Trophoblast cell (in vitro differentiated cells and primary cell): ENCODE measurements at regions not wholly inside any gene's neighbourhood (a gene's known extent, or its start where the extent isn't known, plus 50 kb on each side); places are given as distances from the start of the nearest gene placed in this dataset.

Source experiments
- DNase-seq, 2 donors: peaks; one replicate each; pipeline ENCODE4 v3.0.0-alpha.2; 2016
- H2AFZ ChIP-seq: 2 replicates; pipeline ENCODE4 v1.6.1; 2013; ENCODE audit warnings: low read length, moderate library complexity, mild to moderate bottlenecking; ENCODE audit not compliant: insufficient read depth, poor library complexity
- H2AK5ac ChIP-seq: 2 replicates; pipeline ENCODE4 v1.6.1; 2013; ENCODE audit warnings: mild to moderate bottlenecking, low read length
- H2BK120ac ChIP-seq: 2 replicates; pipeline ENCODE4 v1.6.1; 2013; ENCODE audit warnings: low read length, mild to moderate bottlenecking, moderate library complexity; ENCODE audit not compliant: insufficient read depth, poor library complexity
- H2BK12ac ChIP-seq: 2 replicates; pipeline ENCODE4 v1.6.1; 2013; ENCODE audit warnings: mild to moderate bottlenecking, low read length, moderate library complexity
- H2BK5ac ChIP-seq: 2 replicates; pipeline ENCODE4 v1.6.1; 2013; ENCODE audit warnings: low read length, low read depth, moderate library complexity, mild to moderate bottlenecking; ENCODE audit not compliant: poor library complexity
- H3K14ac ChIP-seq: 2 replicates; pipeline ENCODE4 v1.6.1; 2013; ENCODE audit warnings: mild to moderate bottlenecking, low read length
- H3K18ac ChIP-seq: 2 replicates; pipeline ENCODE4 v1.6.1; 2013; ENCODE audit warnings: mild to moderate bottlenecking, low read length
- H3K23ac ChIP-seq: 2 replicates; pipeline ENCODE4 v1.6.1; 2013; ENCODE audit warnings: low read length
- H3K27ac ChIP-seq: 2 replicates; pipeline ENCODE4 v1.5.1; 2013; ENCODE audit warnings: low read depth, mild to moderate bottlenecking, inconsistent platforms, low read length, moderate library complexity
- H3K27me3 ChIP-seq: 2 replicates; pipeline ENCODE4 v1.6.1; 2013; ENCODE audit warnings: inconsistent platforms, mild to moderate bottlenecking, low read length, moderate library complexity; ENCODE audit not compliant: insufficient read depth
- H3K36me3 ChIP-seq, 2 experiments: 1 replicate in 1 of 2; 2 replicates in 1 of 2; pipeline ENCODE4 v1.6.1; 2013; ENCODE audit warnings: low read length in 2 of 2, mild to moderate bottlenecking in 2 of 2, moderate library complexity in 1 of 2; ENCODE audit not compliant: insufficient read depth in 2 of 2, control insufficient read depth in 1 of 2
- H3K4ac ChIP-seq: 2 replicates; pipeline ENCODE4 v1.6.1; 2013; ENCODE audit warnings: low read depth, mild to moderate bottlenecking, low read length, moderate library complexity
- H3K4me1 ChIP-seq, 2 experiments: 1 replicate in 1 of 2; 2 replicates in 1 of 2; pipeline ENCODE4 v1.6.1; 2013; ENCODE audit warnings: low read length in 2 of 2, mild to moderate bottlenecking in 2 of 2, moderate library complexity in 1 of 2; ENCODE audit not compliant: insufficient read depth in 2 of 2, control insufficient read depth in 1 of 2
- H3K4me2 ChIP-seq: 2 replicates; pipeline ENCODE4 v1.6.1; 2013; ENCODE audit warnings: inconsistent platforms, mild to moderate bottlenecking, low read length, moderate library complexity
- H3K4me3 ChIP-seq: 2 replicates; pipeline ENCODE4 v1.5.1; 2013; ENCODE audit warnings: mild to moderate bottlenecking, low read depth, low read length, inconsistent platforms
- H3K79me1 ChIP-seq: one replicate; pipeline ENCODE4 v1.6.1; 2013; ENCODE audit warnings: low read length
- H3K79me2 ChIP-seq: 2 replicates; pipeline ENCODE4 v1.6.1; 2013; ENCODE audit warnings: low read length, mild to moderate bottlenecking; ENCODE audit not compliant: control insufficient read depth, insufficient read depth, poor library complexity
- H3K9ac ChIP-seq: 2 replicates; pipeline ENCODE4 v1.6.1; 2013; ENCODE audit warnings: mild to moderate bottlenecking, low read length
- H3K9me3 ChIP-seq: 2 replicates; pipeline ENCODE4 v1.6.1; 2013; ENCODE audit warnings: low read depth, mild to moderate bottlenecking, control low read depth, inconsistent platforms, low read length; ENCODE audit not compliant: insufficient read depth
- H4K12ac ChIP-seq: 2 replicates; pipeline ENCODE4 v1.6.1; 2013; ENCODE audit warnings: low read depth, mild to moderate bottlenecking, low read length, moderate library complexity
- H4K8ac ChIP-seq: 2 replicates; pipeline ENCODE4 v1.6.1; 2013; ENCODE audit warnings: low read depth, mild to moderate bottlenecking, low read length, moderate library complexity
- H4K91ac ChIP-seq: one replicate; pipeline ENCODE4 v1.6.1; 2013; ENCODE audit warnings: low read depth, mild to moderate bottlenecking, low read length, moderate library complexity
- WGBS: extraction: QIAGEN DNeasy Blood & Tissue Kit; methylation state at CpG from one replicate; pipeline ENCODE4 v1.1.7; 2013; ENCODE audit warnings: missing lambda C conversion rate; ENCODE audit not compliant: insufficient read length, insufficient coverage; ENCODE audit errors: extremely low coverage; 5-methylcytosine and 5-hydroxymethylcytosine counted together

DNA sequence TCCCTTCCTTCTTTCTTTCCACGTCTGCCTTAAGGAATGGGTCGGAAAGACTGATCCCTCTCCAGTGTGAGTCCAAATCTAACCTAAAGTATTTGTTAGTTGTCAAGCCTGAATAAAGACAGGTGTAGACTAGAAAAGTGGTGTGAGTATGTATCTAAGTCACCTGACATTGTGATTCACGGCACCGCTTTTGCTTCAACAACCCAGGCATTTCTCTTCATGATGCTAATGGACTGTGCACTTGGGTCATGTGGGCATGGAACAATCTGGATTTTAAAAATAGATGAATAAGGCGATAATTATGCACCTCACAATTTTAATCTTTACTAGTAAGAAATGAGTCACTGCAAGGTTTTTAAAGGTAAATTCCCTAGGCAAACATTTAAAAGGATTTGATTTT, 107.5 kb downstream of the LIPG start:
- H3K9me3 ChIP-seq, result no peaks in the 10 kb centered on the region
- no peak overlapping the region for H2AFZ ChIP-seq
- no peak overlapping the region for H3K23ac ChIP-seq
- H3K9ac ChIP-seq, result no peak overlapping the region
- DNase-seq, result no peak
- no peak overlapping the region for H3K4me2 ChIP-seq
- no peak overlapping the region for H4K8ac ChIP-seq
- H2BK5ac ChIP-seq, result no peak overlapping the region
- no peak overlapping the region for H3K4ac ChIP-seq
- peaks cover 2% of the 10 kb centered on the region for H3K27me3 ChIP-seq
- H4K91ac ChIP-seq, result no peak overlapping the region
- no peak overlapping the region for H3K4me3 ChIP-seq
- H4K12ac ChIP-seq, result no peak overlapping the region
- no peaks in the 10 kb centered on the region for H3K79me2 ChIP-seq
- no peak overlapping the region for H3K18ac ChIP-seq
- no peak overlapping the region for H2AK5ac ChIP-seq
- no peaks in the 10 kb centered on the region for H3K4me1 ChIP-seq
- no peaks in the 10 kb centered on the region for H3K36me3 ChIP-seq
- H3K27ac ChIP-seq, result no peak overlapping the region
- H2BK12ac ChIP-seq, result no peak overlapping the region
- no peak overlapping the region for H3K14ac ChIP-seq
- no peak overlapping the region for H2BK120ac ChIP-seq
- WGBS, result no CpG with 5 or more reads among the region's 5 CpGs
- no peaks in the 10 kb centered on the region for H3K79me1 ChIP-seq

DNA sequence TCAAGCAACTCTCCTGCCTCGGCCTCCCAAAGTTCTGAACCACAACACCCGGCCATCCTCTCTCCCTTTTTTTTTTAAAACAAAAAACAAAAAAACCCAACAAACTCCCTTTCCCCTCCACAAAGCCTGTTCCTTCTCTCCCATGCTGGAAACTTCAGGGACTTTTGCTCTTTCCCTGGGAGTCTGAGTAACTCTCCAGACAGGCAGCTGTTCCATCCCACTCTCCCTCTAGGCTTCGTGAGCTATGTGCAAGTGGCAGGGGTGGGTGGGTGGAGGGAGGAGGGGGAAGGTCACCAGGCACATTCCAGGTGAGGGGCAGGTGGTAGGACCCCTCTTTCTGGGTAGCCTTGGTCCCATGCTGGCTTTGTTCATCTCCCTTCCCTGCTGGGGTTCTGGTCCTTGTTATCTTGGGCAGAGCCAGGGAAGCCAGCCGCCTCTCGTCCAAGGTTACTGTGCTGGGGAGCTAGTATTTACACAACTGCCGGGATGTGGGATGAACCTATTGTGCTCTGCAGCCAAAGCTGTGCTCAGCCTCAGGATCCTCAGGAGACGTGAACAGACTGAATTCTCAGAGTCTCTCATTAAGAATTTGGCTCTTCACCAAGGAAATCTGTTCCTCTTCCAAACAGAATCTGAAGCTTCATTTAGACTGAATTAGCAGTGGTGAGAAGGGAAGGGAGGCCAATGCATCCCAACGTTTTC, 106.9 kb downstream of the LIPG start:
- H3K36me3 ChIP-seq, result no peaks in the 10 kb centered on the region
- no peaks in the 10 kb centered on the region for H3K79me2 ChIP-seq
- H3K4ac ChIP-seq, result no peak overlapping the region
- H3K9me3 ChIP-seq, result no peaks in the 10 kb centered on the region
- no peak overlapping the region for H4K91ac ChIP-seq
- no peak overlapping the region for H3K27ac ChIP-seq
- no peaks in the 10 kb centered on the region for H3K4me1 ChIP-seq
- no peak overlapping the region for H3K18ac ChIP-seq
- no peak for DNase-seq
- no peaks in the 10 kb centered on the region for H3K79me1 ChIP-seq
- no peak overlapping the region for H4K8ac ChIP-seq
- no peak overlapping the region for H3K4me3 ChIP-seq
- H3K9ac ChIP-seq, result no peak overlapping the region
- H3K27me3 ChIP-seq, result peaks cover 2% of the 10 kb centered on the region
- H3K23ac ChIP-seq, result no peak overlapping the region
- H4K12ac ChIP-seq, result no peak overlapping the region
- no peak overlapping the region for H2AK5ac ChIP-seq
- no peak overlapping the region for H2BK120ac ChIP-seq
- no peak overlapping the region for H2BK5ac ChIP-seq
- no peak overlapping the region for H2BK12ac ChIP-seq
- H3K14ac ChIP-seq, result no peak overlapping the region
- no peak overlapping the region for H3K4me2 ChIP-seq
- H2AFZ ChIP-seq, result no peak overlapping the region
- 100% methylated on average over 1 of the region's 8 CpGs for WGBS

DNA sequence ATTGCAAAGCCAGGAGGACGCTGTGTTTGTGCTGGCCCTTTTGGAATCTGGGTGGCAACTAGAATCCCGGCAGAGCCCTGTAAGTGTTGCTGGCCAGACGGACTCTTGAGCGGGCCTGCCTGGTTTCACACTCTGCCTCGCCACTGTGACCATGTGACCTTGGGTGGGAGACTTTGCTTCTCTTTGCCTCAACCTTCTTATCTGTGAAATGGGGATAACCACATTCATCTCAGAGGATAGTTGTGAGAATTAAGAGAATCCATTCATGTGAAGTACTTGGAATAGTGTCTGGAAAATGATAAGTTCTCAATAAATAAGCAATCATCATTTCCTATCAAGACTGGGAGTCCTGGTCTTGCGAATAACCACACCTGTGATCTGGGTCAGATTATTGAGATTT, 105.6 kb downstream of the LIPG start:
- H2BK5ac ChIP-seq, result no peak overlapping the region
- no peak overlapping the region for H3K23ac ChIP-seq
- H4K12ac ChIP-seq, result no peak overlapping the region
- H3K27ac ChIP-seq, result no peak overlapping the region
- no peak overlapping the region for H2AFZ ChIP-seq
- H3K36me3 ChIP-seq, result no peaks in the 10 kb centered on the region
- no peak overlapping the region for H3K9ac ChIP-seq
- DNase-seq, result no peak
- H3K18ac ChIP-seq, result no peak overlapping the region
- H3K4me3 ChIP-seq, result no peak overlapping the region
- no peaks in the 10 kb centered on the region for H3K27me3 ChIP-seq
- H4K8ac ChIP-seq, result no peak overlapping the region
- H3K79me2 ChIP-seq, result no peaks in the 10 kb centered on the region
- no peaks in the 10 kb centered on the region for H3K9me3 ChIP-seq
- no peak overlapping the region for H2BK120ac ChIP-seq
- H3K14ac ChIP-seq, result no peak overlapping the region
- H3K4me1 ChIP-seq, result no peaks in the 10 kb centered on the region
- no peak overlapping the region for H3K4ac ChIP-seq
- no peaks in the 10 kb centered on the region for H3K79me1 ChIP-seq
- WGBS, result no CpG with 5 or more reads among the region's 6 CpGs
- H4K91ac ChIP-seq, result no peak overlapping the region
- no peak overlapping the region for H3K4me2 ChIP-seq
- no peak overlapping the region for H2AK5ac ChIP-seq
- no peak overlapping the region for H2BK12ac ChIP-seq

DNA sequence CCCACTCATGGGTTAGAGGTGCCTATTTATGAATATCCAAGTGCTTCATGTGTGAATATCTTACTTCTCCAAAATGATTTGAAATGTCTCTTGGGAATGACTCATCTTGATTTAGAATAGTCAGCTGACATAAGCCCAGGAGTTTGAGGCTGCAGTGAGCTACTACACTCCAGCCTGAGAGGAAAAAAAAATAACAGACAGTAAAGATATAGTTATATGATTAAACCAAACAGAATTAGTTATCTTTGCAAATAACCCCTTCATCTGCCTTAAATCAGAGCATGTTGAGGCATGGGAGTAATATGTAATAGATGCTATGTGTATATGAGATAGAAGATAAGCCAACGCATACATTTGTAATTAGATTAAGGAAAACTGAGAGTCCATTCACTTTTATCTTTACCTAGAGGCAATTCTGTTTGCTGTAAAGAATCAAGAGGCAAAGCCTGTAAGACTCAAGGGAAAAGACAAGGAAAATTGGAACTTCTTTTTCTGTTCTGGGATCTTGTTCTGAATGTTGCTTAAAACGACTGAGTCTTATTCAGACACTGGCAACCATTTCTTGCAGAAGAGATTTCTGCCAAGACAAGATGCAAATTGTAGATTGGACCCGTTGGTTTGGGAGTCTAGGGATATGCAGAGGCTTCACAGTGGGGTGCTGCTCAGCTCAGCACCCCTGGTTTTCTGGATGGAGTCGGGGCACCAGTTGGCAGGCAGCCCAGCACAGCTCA, 104.4 kb downstream of the LIPG start:
- Histone ChIP-seq H4K12ac (no peak overlapping the region), H3K14ac (no peak overlapping the region), H3K23ac (no peak overlapping the region), H3K27ac (no peak overlapping the region), H3K18ac (no peak overlapping the region), H3K9me3 (no peaks in the 10 kb centered on the region), H2BK12ac (no peak overlapping the region), H3K27me3 (no peaks in the 10 kb centered on the region), H2AK5ac (no peak overlapping the region), H3K4me2 (no peak overlapping the region), H2BK120ac (no peak overlapping the region), H3K79me1 (no peaks in the 10 kb centered on the region), H3K4ac (no peak overlapping the region), H3K9ac (no peak overlapping the region), H3K36me3 (no peaks in the 10 kb centered on the region), H2BK5ac (no peak overlapping the region), H4K8ac (no peak overlapping the region), H3K79me2 (no peaks in the 10 kb centered on the region), H3K4me1 (no peaks in the 10 kb centered on the region), H4K91ac (no peak overlapping the region), H3K4me3 (no peak overlapping the region), H2AFZ (no peak overlapping the region)
- WGBS, result no CpG with 5 or more reads among the region's 4 CpGs
- DNase-seq, result no peak
